Upper lobe of right lung (tissue), 1 donor: ENCODE measurements at regions not wholly inside any gene's neighbourhood (a gene's known extent, or its start where the extent isn't known, plus 50 kb on each side); places are given as distances from the start of the nearest gene placed in this dataset.

ENCODE experiments used
- ATAC-seq: fragments of 200-7000 bp; cut with Tn5 transposase; one replicate; pipeline ENCODE4 v1.9.1; 2020; ENCODE audit warnings: mild to moderate bottlenecking, moderate library complexity
- DNase-seq: peaks from one replicate; pipeline ENCODE4 v3.0.0-alpha.2; 2020
- H3K27ac ChIP-seq: fragments of 200-600 bp; one replicate; pipeline ENCODE4 v1.8.0; 2022
- H3K27me3 ChIP-seq: fragments of 200-600 bp; one replicate; pipeline ENCODE4 v1.8.0; 2022; ENCODE audit warnings: mild to moderate bottlenecking
- H3K36me3 ChIP-seq: fragments of 200-600 bp; one replicate; pipeline ENCODE4 v1.8.0; 2022
- H3K4me1 ChIP-seq: fragments of 200-600 bp; one replicate; pipeline ENCODE4 v1.8.0; 2022
- H3K4me3 ChIP-seq: fragments of 200-600 bp; one replicate; pipeline ENCODE4 v1.8.0; 2022; ENCODE audit warnings: mild to moderate bottlenecking
- H3K9me3 ChIP-seq: fragments of 200-600 bp; one replicate; pipeline ENCODE4 v1.8.0; 2022
- intact Hi-C: fragments of 100-400 bp; cut with DNase I; formaldehyde crosslinking; loops from one replicate; pipeline ENCODE4 v1.11.0; 2022
- TF ChIP-seq, protein P1 (sequence below): fragments of 200-600 bp; IDR thresholded peaks from one replicate; pipeline ENCODE4 v1.8.0; 2022; ENCODE audit warnings: antibody characterized with exemption
- donor health status: DM: no; HTN: yes; CAD: no; lungs with severe emphysema.

DNA sequence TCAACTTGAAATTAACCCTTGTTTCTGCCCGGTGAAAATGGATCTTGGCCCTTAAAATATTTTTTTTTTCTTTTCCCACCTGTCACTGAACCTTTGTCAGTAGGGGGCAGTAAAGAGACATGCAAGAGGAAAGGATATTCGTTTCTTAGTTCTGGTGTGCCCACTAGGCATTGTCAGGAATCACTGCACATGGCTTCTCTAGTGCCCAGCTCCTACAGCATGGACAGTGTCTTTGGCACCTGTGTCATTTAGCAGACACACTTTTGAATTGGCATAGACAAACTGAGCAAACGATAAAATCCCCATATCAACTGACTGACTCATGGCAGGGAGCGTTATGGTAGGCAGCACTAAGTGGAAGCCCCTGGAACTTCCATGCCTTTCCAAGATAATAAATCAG, 1048.1 kb downstream of the BRINP3 start:
- no peaks in the 10 kb centered on the region for H3K9me3 ChIP-seq
- no peak overlapping the region for H3K4me3 ChIP-seq
- no peak overlapping the region for H3K27ac ChIP-seq
- H3K4me1 ChIP-seq: no peaks in the 10 kb centered on the region
- TF ChIP-seq, protein P1, sequence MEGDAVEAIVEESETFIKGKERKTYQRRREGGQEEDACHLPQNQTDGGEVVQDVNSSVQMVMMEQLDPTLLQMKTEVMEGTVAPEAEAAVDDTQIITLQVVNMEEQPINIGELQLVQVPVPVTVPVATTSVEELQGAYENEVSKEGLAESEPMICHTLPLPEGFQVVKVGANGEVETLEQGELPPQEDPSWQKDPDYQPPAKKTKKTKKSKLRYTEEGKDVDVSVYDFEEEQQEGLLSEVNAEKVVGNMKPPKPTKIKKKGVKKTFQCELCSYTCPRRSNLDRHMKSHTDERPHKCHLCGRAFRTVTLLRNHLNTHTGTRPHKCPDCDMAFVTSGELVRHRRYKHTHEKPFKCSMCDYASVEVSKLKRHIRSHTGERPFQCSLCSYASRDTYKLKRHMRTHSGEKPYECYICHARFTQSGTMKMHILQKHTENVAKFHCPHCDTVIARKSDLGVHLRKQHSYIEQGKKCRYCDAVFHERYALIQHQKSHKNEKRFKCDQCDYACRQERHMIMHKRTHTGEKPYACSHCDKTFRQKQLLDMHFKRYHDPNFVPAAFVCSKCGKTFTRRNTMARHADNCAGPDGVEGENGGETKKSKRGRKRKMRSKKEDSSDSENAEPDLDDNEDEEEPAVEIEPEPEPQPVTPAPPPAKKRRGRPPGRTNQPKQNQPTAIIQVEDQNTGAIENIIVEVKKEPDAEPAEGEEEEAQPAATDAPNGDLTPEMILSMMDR: peak; percentile 36
- ATAC-seq (peak; percentile 30), DNase-seq (no peak)
- intact Hi-C loops: no loop called here
- no peaks in the 10 kb centered on the region for H3K36me3 ChIP-seq
- H3K27me3 ChIP-seq: no peaks in the 10 kb centered on the region

DNA sequence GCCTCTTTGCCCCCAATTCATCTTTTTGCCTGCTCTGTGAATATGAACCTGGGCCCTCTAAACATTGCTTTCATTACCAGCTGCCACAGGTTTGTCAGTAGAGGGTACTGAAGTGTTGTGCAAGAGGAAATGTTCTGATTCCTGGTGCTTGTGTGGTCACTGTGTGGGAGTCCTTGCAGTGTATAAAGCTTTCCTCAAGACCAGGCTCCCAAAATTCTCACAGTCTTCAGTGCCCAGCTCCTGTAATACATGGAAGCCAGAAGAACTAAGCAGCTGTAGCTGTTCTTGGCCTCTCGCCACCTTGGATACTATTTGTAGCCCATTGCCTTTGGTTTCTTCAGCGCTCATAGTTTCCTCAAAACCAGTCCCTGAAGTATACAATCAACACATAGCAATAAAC, 1046.2 kb downstream of the BRINP3 start:
- Histone ChIP-seq H3K4me3 (no peak overlapping the region), H3K4me1 (no peaks in the 10 kb centered on the region), H3K9me3 (no peaks in the 10 kb centered on the region), H3K36me3 (no peaks in the 10 kb centered on the region), H3K27me3 (no peaks in the 10 kb centered on the region), H3K27ac (no peak overlapping the region)
- TF ChIP-seq, protein P1: no peak
- ATAC-seq (peak; percentile 28), DNase-seq (no peak)
- intact Hi-C loops: no loop called here

DNA sequence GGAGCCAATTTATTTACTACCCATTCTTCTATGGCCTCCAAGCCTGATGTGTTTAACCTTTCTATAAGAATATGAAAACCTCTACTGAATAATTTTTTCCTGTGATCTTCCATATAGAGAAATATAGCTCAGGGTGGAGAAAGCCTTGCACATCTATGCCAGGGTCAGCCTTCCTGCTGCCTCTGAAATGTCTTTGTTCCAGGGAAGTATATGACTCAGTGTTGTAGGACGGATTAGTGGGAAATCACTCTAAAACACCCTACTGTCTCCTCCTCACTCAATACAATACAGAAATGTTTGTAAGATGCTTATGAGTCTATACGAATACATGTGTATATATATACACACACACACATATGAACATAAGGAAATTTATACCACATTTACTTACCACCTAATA, 1044.9 kb downstream of the BRINP3 start:
- Histone ChIP-seq H3K4me1 (no peaks in the 10 kb centered on the region), H3K27me3 (no peaks in the 10 kb centered on the region), H3K36me3 (no peaks in the 10 kb centered on the region), H3K27ac (no peak overlapping the region), H3K4me3 (no peak overlapping the region), H3K9me3 (no peaks in the 10 kb centered on the region)
- intact Hi-C loops: no loop called here
- no peak for DNase-seq
- TF ChIP-seq, protein P1: no peak
- ATAC-seq: no peak

DNA sequence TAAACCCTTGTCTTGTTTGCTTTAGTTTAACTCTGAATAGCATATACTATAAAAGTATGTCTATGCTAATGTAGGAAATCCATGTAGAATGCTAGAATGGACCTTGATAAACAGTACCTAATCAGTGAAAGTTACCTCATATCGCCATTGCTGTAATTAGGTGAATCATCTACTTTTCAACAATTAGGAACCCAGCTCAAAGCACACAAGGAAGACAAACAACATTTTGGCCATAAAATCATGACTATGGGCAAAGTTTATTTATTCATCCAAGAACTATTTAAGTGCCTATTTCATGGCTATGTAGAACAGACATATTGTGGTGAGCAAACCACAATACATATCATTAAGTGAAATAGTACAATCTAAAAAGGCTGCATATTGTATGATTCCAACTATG, 1043.2 kb downstream of the BRINP3 start:
- Histone ChIP-seq H3K36me3 (no peaks in the 10 kb centered on the region), H3K4me1 (no peaks in the 10 kb centered on the region), H3K27me3 (no peaks in the 10 kb centered on the region), H3K4me3 (no peak overlapping the region), H3K9me3 (no peaks in the 10 kb centered on the region), H3K27ac (no peak overlapping the region)
- TF ChIP-seq, protein P1: no peak
- ATAC-seq (no peak), DNase-seq (no peak)
- intact Hi-C loops: no loop called here

DNA sequence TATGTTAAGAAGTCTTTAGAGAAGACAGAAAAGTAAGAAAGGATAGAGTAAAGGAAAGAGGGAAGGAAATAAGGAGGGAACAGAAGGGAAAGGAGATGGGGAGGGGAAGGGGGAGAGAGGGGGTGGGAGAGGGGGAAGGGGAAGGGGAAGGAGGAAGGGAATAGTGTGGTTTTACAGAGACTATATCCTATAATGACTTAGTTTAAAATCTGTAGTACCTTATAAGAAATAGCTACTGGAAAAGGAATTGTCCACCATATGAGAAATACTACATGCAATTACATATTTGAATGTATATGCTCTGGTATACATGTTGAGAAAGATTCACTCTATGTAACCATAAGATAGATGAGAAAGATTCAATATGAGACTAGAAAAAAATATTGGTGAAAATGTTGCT, 1042.3 kb downstream of the BRINP3 start:
- intact Hi-C loops: no loop called here
- no peaks in the 10 kb centered on the region for H3K36me3 ChIP-seq
- no peak overlapping the region for H3K27ac ChIP-seq
- no peaks in the 10 kb centered on the region for H3K27me3 ChIP-seq
- TF ChIP-seq, protein P1: no peak
- no peak for ATAC-seq
- no peaks in the 10 kb centered on the region for H3K4me1 ChIP-seq
- H3K9me3 ChIP-seq: no peaks in the 10 kb centered on the region
- DNase-seq: no peak
- H3K4me3 ChIP-seq: no peak overlapping the region

DNA sequence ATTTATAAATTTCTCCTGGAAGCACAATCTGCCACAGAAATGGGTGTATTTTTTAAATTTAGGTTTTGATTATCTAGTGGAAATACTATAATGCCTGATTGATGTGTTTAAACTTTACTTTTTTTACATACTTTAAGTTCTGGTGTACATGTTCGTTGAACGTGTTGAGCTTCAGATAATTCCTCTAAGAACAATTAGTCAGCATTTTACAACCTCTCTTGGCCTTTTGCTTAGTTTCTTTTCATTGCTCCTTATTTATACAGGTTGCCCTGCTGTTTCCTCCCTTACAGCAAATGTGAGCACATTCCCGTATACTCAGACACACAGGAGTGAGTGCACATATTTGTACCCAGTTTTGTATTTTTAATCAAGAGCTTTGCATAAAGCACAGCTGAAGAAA, 1038.9 kb downstream of the BRINP3 start:
- TF ChIP-seq, protein P1: no peak
- ATAC-seq (no peak), DNase-seq (no peak)

More for the DNA sequence above, 1038.9 kb downstream of the BRINP3 start:
- no peaks in the 10 kb centered on the region for H3K9me3 ChIP-seq
- no peak overlapping the region for H3K4me3 ChIP-seq
- intact Hi-C loops: no loop called here
- H3K36me3 ChIP-seq: no peaks in the 10 kb centered on the region
- H3K4me1 ChIP-seq: no peaks in the 10 kb centered on the region
- H3K27me3 ChIP-seq: no peaks in the 10 kb centered on the region
- H3K27ac ChIP-seq: no peak overlapping the region
